ENCODE measurements at regions not wholly inside any gene's neighbourhood (a gene's known extent, or its start where the extent isn't known, plus 50 kb on each side); places are given as distances from the start of the nearest gene placed in this dataset.
"Not testable (repeated sequence)": the region's sequence is repeated elsewhere in the genome, so short reads cannot be mapped to it uniquely, and the experiment has no call there.

- no peak for DNase-seq (ENCODE audit: low spot score)
Measured at GRCh38 chr13:68808456-68808855, 1299.2 kb upstream of the ATXN8OS start.

DNA sequence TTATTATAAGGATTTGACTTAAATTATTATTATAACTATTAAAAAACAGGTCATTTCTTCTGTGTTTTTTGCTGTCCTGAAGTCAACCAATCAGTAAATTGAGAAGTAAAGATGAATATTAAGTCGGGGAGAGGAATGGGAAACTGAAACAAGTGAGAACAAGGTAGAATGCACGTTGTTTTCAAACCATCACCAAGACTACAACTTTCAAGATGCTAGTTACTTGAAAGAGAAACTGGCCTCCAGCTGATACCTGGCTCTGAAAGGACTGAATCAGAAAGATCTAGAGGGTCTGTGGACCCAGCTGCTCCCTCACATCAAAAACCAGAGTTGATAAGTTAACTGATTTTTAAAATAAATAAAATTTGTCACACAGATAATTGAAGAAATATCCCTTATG is 1301.5 kb upstream of the ATXN8OS start:
- DNase-seq (ENCODE audit: low spot score), result no peak

GRCh38 chr13:68784275-68784674 is 1323.4 kb upstream of the ATXN8OS start:
- DNase-seq (ENCODE audit: low spot score), result no peak

GRCh38 chr13:68759617-68760016 is 1348.0 kb upstream of the ATXN8OS start:
- no peak for DNase-seq (ENCODE audit: low spot score)

DNA sequence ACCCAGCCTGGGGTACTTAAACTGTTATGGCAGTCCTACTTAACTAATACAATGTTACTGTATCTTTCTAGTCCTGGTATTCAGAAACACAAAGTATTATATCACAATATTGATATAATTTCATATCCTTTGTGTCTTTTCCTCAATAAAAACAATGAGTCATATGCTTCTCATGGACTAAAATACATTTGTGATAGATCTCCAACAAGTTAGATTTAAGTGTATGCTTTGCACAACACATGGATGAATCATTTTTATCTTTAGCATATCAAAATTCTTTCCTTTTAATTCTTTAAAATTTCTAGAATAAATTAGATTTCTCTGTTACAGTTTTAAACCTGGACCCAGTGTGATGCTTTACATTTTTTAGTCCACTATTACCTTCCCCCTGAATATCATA is 1357.8 kb upstream of the ATXN8OS start:
- no peak for DNase-seq (ENCODE audit: low spot score)

GRCh38 chr13:68748038-68748437 is 1359.6 kb upstream of the ATXN8OS start:
- no peak for DNase-seq (ENCODE audit: low spot score)

GRCh38 chr13:68745502-68745901 is 1362.1 kb upstream of the ATXN8OS start:
- DNase-seq (ENCODE audit: low spot score), result no peak

DNA sequence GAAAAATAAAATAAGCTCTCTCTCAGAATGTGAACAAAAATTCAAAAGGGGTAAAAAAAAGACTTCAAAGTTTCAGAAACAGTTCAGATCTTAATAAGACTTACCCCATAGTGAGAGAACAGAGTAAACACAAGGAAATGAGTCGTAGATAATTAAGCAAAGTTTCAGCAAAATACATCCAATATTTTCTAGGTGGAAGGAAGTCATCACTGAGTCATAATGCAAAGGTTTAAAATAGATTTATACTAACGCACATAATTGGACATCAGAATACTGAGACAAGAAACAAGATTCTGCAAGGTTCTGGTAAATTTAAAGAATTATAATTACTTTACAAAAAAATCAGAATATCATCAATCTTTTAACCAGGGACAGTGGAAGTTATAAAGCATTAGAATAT is 1370.7 kb upstream of the ATXN8OS start:
- DNase-seq (ENCODE audit: low spot score), result peak; percentile 52

GRCh38 chr13:68727798-68728197 is 1379.8 kb upstream of the ATXN8OS start:
- DNase-seq (ENCODE audit: low spot score), result no peak

DNA sequence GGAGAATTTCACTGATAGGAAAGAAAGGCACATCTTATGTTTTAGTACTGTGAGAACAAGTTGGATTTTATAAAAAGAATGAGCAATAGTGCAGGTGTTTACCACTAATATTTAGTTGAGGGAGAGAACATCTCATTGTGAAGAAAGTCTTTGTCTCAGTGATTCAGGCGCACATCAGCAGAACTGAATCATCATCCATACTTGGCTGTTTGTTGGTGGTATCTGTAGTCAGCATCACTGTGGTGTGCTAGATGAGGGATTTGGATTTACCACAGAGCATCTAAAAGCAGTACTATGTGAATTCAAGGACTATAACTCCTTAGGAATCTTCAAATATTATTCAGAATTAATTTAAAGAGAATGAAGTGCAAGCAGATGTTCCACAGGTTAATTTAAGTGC is 1380.5 kb upstream of the ATXN8OS start:
- no peak for DNase-seq (ENCODE audit: low spot score)

DNA sequence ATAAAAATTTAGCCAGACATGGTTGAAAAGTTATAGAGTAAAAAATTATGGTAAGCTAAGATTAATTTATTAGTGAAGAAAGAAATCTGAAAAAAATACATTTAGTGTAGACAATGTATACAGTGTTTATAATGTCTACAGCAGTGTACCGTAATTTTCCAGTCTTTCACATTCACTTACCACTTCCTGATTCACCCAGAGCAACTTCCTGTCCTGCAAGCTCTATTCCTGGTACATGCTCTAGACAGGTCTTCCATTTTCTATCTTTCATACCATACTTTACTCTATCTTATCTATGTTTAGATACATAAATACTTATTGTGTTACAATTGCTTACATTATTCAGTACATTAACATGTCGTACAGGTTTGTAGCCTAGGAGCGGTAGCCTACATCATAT is 1387.8 kb upstream of the ATXN8OS start:
- no peak for DNase-seq (ENCODE audit: low spot score)

GRCh38 chr13:68715651-68716050 is 1392.0 kb upstream of the ATXN8OS start:
- no peak for DNase-seq (ENCODE audit: low spot score)

DNA sequence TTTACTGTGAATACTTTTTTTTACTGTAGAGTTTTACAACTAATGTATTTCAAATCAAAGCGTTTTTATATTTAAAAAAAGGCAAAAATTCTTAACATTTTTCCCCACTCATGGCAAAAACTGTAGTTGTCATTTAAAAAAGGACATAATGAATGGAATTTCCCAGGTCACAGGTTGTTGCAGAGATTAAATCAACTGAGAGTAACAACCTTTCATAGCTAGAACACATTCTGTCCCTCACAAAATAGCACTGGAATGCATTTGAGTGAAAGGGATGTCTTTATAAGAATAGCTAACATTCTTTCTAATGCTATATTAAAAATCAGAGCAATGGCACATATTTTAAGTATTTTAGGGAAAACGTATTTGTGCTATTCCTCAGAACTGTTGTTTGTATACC is 1393.3 kb upstream of the ATXN8OS start:
- DNase-seq (ENCODE audit: low spot score), result no peak

- no peak for DNase-seq (ENCODE audit: low spot score)
Measured at GRCh38 chr13:68713394-68713793, 1394.2 kb upstream of the ATXN8OS start.

- no peak for DNase-seq (ENCODE audit: low spot score)
Measured at GRCh38 chr13:68708336-68708908, 1399.2 kb upstream of the ATXN8OS start.

- not testable (repeated sequence) for DNase-seq (ENCODE audit: low spot score)
Measured at GRCh38 chr13:68706044-68706443, 1401.6 kb upstream of the ATXN8OS start.

DNA sequence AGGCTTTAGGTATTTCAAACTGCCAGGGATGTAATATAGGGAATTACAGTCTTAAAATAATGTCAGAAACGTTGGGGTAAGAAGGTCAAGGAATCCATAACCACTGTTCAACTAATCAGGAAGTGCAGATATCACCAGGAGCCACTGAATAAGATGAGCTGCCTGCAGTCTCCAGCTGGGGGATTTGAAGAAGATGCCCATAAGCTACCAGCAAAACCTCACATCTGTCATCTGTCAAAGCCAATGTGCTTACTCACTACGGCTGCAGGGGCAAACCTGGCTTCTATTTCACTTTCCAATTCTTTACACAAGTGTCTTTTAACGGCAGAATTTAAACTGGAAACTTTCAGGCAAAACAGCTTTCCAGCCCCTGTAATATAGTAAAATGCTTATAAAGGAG is 1410.1 kb upstream of the ATXN8OS start:
- no peak for DNase-seq (ENCODE audit: low spot score)

DNA sequence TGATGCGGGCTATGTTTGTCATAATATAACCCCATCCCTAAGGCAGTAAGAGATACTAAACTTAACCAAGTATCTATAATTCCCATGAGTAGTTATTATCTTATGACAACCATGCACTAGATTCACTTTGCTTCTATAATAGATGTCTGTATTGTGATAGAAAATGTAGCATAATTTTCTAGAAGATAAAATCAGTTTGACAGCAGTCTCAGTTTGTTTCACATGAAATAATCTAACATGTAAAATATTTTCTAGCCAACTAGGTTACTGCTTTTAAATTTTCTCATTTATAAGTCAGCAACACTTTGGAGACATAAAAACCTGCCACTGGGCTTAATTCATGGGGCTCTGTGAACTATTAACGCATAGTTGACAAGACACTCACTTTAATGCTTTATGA is 1410.7 kb upstream of the ATXN8OS start:
- DNase-seq (ENCODE audit: low spot score), result no peak

GRCh38 chr13:68692049-68692448 is 1415.6 kb upstream of the ATXN8OS start:
- DNase-seq (ENCODE audit: low spot score), result no peak

DNA sequence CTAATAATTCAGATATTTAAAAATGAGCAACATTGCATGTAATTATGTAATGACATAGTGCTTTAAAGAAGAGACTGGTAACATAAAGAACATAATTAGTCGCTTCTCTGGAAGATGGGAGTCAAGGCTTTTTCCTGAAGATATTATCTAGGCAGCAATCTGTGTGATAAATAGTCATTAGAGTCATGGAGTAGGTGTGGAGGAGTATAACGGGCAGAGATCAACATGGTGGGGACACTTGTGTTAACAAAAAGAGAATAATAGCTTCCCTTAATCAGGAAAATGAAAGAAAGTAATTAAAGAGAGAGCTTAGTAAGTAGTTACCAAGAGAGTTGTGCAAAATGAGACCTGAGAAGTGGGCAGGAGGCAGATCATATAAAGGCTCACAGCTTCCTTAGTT is 1417.1 kb upstream of the ATXN8OS start:
- DNase-seq (ENCODE audit: low spot score), result no peak

DNA sequence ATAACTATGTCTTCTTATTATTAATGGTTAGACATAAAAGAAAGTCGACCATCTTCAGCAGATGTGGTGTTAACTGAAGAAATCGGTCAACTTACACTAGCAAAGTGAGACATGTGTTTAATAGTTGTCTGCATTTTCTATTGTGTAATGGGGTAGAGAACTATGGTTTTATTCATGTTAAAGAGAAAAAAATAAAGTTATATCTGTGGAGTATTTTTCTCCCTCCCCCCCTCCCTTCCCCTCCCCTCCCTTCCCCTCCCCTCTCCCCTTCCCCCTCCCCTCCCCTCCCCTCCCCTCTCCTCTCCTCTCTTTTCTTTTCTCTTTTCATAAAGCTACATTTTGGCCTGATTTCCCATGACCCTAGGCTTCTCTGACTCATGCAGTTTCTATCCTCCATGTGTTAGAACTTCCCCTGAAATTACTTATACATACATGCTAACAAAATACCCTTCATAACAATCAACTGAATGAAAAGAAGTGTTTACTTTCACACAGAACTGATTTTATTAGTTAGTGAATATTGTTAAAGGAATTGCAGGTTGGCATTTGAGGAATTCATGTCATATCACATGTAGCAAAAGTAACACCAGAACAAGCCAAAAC is 1431.0 kb upstream of the ATXN8OS start:
- DNase-seq (ENCODE audit: low spot score), result no peak

DNA sequence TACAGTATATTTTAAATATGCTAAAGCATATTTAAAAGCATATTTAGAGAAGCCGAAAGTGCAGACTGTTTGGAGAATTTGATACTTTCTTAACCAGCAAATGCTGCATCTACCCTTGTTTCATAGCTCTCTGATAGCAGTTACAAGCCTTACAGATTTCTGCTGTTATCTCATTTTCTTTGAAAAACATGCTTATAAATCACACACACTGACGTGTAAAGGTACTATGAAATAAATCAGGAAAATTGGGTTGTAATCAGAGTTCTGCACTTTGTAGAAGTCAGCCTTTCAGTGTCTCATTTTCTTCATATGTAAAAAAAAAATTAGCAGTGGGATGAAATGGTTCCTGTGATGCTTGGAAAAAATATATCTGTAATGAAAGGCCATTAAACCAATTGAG is 1432.4 kb upstream of the ATXN8OS start:
- DNase-seq (ENCODE audit: low spot score), result no peak

GRCh38 chr13:68667863-68668262 is 1437.7 kb upstream of the PCDH9 start:
- DNase-seq (ENCODE audit: low spot score), result no peak

DNA sequence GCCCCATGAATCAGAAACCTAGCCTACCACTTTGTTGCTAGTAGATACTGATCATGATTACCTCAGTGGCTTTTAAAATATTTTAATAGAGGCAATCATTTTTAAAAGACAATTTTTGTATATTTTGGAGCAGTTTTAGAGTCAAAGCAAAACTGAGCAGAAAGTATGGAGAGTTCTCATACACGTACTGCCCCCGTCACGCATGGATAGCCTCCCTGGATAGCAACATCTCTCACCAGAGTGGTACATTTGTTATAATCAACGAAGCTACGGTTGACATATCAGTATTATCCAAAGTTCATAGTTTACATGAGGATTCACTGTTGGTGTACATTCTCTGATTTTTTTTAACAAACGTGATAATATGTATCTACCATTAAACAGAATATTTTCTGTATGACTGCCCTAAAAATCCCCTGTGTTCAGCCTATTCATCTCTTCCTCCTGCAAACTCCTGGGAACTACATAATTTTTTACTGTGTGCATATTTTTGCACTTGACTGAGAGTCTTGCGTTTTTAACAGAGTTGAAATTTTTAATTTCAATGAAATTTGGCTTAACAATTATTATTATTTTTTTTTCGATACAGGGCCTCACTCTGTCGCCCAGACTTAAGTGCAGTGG is 1436.8 kb upstream of the PCDH9 start:
- DNase-seq (ENCODE audit: low spot score), result no peak

Data from kidney capillary endothelial cell (primary cell).